ENCODE measurements at regions not wholly inside any gene's neighbourhood (a gene's known extent, or its start where the extent isn't known, plus 50 kb on each side); places are given as distances from the start of the nearest gene placed in this dataset.
"Not testable (repeated sequence)": the region's sequence is repeated elsewhere in the genome, so short reads cannot be mapped to it uniquely, and the experiment has no call there.

DNA sequence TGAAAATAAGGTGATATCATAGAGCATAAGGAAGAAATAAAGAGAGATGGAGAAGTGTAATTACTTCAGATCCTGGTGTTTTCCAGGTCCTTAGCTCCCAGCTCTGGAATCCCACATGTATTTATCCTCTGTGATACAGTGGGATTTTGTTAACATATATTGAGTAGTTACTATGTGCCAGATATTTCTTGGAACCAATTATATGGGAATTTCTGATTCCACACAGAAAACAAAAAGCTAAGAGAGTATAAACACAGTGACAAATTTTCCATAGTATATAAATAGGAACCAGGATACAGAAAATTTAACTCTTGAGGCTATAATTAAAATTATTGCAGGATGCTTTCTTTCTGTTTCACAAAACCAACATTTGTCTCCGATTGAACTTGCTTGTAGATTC, 1067.5 kb downstream of the PCDH7 start:
- ChIA-PET CTCF (no interaction called here), POLR2A (no interaction called here)
- H3K4me3 ChIP-seq (ENCODE audit: low read depth, low read length): no peak overlapping the region
- TF ChIP-seq, protein P1, sequence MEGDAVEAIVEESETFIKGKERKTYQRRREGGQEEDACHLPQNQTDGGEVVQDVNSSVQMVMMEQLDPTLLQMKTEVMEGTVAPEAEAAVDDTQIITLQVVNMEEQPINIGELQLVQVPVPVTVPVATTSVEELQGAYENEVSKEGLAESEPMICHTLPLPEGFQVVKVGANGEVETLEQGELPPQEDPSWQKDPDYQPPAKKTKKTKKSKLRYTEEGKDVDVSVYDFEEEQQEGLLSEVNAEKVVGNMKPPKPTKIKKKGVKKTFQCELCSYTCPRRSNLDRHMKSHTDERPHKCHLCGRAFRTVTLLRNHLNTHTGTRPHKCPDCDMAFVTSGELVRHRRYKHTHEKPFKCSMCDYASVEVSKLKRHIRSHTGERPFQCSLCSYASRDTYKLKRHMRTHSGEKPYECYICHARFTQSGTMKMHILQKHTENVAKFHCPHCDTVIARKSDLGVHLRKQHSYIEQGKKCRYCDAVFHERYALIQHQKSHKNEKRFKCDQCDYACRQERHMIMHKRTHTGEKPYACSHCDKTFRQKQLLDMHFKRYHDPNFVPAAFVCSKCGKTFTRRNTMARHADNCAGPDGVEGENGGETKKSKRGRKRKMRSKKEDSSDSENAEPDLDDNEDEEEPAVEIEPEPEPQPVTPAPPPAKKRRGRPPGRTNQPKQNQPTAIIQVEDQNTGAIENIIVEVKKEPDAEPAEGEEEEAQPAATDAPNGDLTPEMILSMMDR (IDR thresholded peaks at IDR 0.05; ENCODE audit: insufficient read depth, low read length, missing control alignments): no peak
- DNase-seq (ENCODE audit: low read depth, low spot score): no peak

DNA sequence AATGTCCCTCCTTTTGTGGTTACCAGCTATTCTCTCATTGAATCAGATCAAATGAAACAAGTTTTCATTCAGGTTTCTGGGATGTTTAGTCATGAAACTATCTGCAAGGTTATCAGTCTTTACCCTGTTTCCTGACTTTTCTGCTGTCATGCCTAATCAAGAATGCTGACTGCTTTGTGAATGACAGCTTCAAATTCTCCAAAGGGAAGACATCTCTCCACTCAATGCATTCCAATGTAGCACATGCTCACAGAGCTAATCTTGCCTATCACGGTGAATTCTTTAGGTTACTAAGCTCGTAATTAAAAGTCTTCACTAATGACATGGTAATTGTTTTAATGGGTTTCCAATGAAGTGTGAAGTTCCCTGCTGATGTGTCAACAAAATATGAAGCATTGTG, 1068.5 kb downstream of the PCDH7 start:
- TF ChIP-seq, protein P1 (IDR thresholded peaks at IDR 0.05; ENCODE audit: insufficient read depth, low read length, missing control alignments): no peak
- ChIA-PET POLR2A (no interaction called here), CTCF (no interaction called here)
- no peak for DNase-seq (ENCODE audit: low read depth, low spot score)
- H3K4me3 ChIP-seq (ENCODE audit: low read depth, low read length): no peak overlapping the region

DNA sequence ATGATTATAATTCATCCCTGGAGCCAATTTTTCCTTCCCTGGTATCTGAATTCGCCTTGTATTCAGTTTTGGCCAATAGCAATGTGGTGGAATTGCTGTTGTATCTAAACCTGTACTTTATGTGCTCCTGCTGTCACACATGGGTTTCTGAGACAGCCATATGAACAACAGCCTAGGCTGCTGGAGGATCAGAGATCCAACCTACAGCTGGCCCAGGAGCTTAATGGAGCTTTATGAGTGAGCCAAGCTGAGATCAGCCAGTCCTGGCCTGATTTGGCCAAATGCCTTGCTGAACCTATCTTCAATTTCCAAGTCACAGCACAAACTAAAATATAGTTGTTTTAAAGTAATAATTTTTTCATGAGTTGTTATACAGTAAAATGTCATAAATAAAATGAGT, 1071.5 kb downstream of the PCDH7 start:
- CTCF ChIA-PET: no interaction called here
- H3K4me3 ChIP-seq (ENCODE audit: low read depth, low read length): no peak overlapping the region
- DNase-seq (ENCODE audit: low read depth, low spot score): no peak
- TF ChIP-seq, protein P1 (IDR thresholded peaks at IDR 0.05; ENCODE audit: insufficient read depth, low read length, missing control alignments): no peak
- POLR2A ChIA-PET: no interaction called here

DNA sequence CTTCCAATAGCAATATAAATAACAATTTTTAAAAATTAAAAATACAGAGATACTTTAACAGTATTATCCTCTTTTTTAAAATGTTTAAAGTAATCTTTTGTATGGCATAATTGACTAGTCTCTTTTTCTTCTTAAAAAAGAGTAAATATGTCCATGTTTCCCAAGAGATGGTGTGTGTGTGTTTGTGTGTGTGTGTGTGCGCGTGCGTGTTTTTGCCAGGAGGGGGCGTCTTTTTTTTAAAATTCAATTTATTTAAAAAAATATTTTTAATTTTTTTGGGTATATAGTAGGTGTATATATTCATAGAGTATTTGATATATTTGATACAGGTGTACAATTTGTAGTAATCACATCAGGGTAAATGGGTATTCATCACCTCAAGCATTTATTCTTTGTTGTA, 1073.7 kb downstream of the PCDH7 start:
- no peak for DNase-seq (ENCODE audit: low read depth, low spot score)
- TF ChIP-seq, protein P1 (IDR thresholded peaks at IDR 0.05; ENCODE audit: insufficient read depth, low read length, missing control alignments): no peak
- ChIA-PET CTCF (no interaction called here), POLR2A (no interaction called here)
- H3K4me3 ChIP-seq (ENCODE audit: low read depth, low read length): no peak overlapping the region

DNA sequence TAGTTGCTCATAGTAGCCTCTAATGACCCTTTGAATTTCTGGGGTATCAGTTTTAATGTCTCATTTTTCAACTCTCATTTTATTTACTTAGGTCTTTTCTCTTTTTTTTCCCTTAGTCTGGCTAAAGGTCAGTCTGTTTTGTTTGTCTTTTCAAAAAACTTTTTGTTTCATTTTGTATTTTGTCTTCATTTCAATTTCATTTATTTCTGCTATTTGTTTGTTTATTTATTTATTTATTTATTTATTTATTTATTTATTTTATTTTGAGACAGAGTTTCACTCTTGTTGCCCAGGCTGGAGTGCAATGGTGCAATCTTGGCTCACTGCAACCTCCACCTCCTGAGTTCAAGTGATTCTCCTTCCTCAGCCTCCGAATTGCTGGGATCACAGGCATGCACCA, 1076.9 kb downstream of the PCDH7 start:
- DNase-seq (ENCODE audit: low read depth, low spot score); H3K4me3 ChIP-seq (ENCODE audit: low read depth, low read length); POLR2A ChIA-PET; CTCF ChIA-PET: not testable (repeated sequence)

DNA sequence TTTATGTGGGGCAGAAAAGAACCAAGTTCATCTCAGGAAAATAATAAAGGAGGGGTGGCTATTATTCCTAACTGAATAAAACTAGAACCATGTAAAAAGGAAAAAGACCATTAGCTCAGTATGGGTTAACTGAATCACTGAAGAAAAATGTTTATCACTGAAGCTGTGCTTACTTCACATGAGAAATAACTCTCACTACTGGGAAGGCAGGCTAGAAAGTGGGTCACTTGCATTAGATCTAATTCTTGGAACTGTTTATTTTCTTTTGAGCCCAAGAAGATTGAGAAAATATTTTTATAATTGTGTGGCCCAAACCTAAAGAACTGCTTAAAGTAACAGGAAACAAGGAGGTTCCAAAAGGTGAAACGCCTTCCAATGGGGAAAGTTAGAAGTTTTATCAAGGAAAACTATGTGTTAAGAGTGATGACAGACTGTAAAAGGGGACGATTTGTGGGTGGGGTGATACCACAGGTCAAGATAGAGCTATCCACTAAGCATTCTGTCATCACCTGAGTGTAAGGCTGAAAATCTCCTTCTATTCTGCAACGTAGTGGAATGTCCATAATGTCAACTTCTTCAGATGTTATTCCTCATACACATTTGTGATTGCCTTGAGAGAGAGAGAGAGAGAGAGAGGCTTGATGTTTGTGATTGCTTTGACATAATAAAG, 1083.5 kb downstream of the PCDH7 start:
- ChIA-PET CTCF (no interaction called here), POLR2A (no interaction called here)
- H3K4me3 ChIP-seq (ENCODE audit: low read depth, low read length): no peak overlapping the region
- TF ChIP-seq, protein P1 (IDR thresholded peaks at IDR 0.05; ENCODE audit: insufficient read depth, low read length, missing control alignments): no peak
- DNase-seq (ENCODE audit: low read depth, low spot score): no peak

DNA sequence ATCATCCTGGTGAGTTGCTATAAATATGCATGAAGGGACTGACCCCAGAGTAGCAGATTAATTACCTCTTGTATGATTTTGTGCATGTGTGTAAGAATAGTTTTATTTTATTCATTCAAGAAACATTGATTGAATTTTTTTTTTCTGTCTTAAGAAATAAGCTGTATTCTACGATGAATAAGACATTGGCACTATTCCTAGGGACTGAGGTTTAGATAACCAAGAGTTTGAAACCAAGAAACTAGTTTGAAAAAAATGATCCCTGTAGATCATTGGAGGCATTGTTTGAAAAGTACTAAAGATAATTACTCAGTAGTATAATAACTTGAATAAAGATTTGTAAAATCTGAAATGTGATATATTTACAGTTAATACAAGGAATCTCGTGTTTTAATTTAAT, 1086.9 kb downstream of the PCDH7 start:
- TF ChIP-seq, protein P1 (IDR thresholded peaks at IDR 0.05; ENCODE audit: insufficient read depth, low read length, missing control alignments): no peak
- POLR2A ChIA-PET: no interaction called here
- H3K4me3 ChIP-seq (ENCODE audit: low read depth, low read length): no peak overlapping the region
- DNase-seq (ENCODE audit: low read depth, low spot score): no peak
- CTCF ChIA-PET: no interaction called here
